HG03354 (cell line): ENCODE measurements at regions not wholly inside any gene's neighbourhood (a gene's known extent, or its start where the extent isn't known, plus 50 kb on each side); places are given as distances from the start of the nearest gene placed in this dataset.

ENCODE experiments used
- ATAC-seq: cut with Tn5 transposase; IDR thresholded peaks from one replicate; pipeline ENCODE4 v1.9.1; 2021; ENCODE audit warnings: mild to moderate bottlenecking; ENCODE audit not compliant: unreplicated experiment, poor library complexity, severe bottlenecking

DNA sequence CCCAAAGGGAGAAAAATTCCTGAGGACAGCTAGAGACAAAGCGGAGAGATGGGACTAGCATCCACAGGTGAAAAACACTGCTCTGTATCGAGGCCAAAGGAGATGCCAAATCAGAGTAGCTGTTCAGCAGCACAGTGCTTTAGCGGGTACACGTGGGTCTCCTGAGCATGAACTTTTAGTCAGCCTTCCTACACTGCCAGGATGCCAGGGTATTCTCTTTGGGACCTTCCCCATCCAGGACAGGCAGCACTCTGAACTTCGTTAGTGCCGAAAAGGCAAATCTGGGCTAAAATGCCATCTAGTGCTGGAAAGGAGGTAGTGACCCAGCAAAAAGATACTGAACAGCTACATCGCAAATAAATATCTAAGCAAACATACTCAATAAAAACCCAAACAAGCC lies 64.9 kb downstream of the C6orf58 start:
- ATAC-seq, result peak; percentile 86
